ENCODE measurements at regions not wholly inside any gene's neighbourhood (a gene's known extent, or its start where the extent isn't known, plus 50 kb on each side); places are given as distances from the start of the nearest gene placed in this dataset.

DNA sequence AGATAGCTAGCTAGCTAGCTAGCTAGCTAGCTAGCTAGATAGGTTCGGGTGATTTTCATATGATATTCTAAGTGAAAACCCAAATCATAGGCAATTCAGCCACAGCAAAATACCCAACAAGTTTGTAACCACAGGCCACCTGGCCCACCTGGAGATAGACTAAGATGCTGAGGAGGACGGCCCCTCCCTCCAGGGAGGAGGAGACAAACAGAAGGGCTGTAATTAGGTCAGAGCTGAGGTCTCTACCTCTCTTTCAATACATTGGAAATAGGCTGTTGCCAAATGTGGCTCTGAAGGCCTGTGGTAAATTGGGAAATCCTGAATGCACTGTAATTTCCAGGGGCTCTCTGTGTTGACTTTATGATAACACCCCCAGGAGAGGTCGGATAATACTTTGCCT, 382.2 kb downstream of the FGF9 start:
- H3K4me2 ChIP-seq: no peak overlapping the region
- no peaks in the 10 kb centered on the region for H3K9me3 ChIP-seq
- CTCF ChIA-PET: no interaction called here
- H2AFZ ChIP-seq (ENCODE audit: low read depth): no peak overlapping the region
- no peak overlapping the region for H3K27ac ChIP-seq (ENCODE audit: low read depth in 2 of 2, low read length in 1 of 2)
- H3K9me2 ChIP-seq: no peaks in the 10 kb centered on the region
- H3K79me2 ChIP-seq (ENCODE audit: insufficient read depth): no peaks in the 10 kb centered on the region
- DNase-seq: no peak
- H3K4me1 ChIP-seq (ENCODE audit: control insufficient read depth in 1 of 2, insufficient read depth in 2 of 2, low read depth in 1 of 2, low read length in 1 of 2): no peaks in the 10 kb centered on the region
- 0% methylated on average over 3 of the region's 3 CpGs for WGBS (ENCODE audit: low lambda C conversion rate)
- no peaks in the 10 kb centered on the region for H3K36me3 ChIP-seq (replicated peaks in 1 of 2; ENCODE audit: control insufficient read depth in 1 of 2, insufficient read depth in 2 of 2, low read length in 1 of 2)
- H4K20me1 ChIP-seq (ENCODE audit: insufficient read depth): no peaks in the 10 kb centered on the region
- H3K9ac ChIP-seq: no peak overlapping the region
- TF ChIP-seq NFIC (IDR thresholded peaks at IDR 0.05; ENCODE audit: borderline replicate concordance) (no peak), FOXJ3 (CRISPR knock-in tag; IDR thresholded peaks at IDR 0.05) (no peak), TCF12 (IDR thresholded peaks at IDR 0.05) (no peak), RFX5 (IDR thresholded peaks at IDR 0.05; ENCODE audit: low read length) (no peak), MXI1 (IDR thresholded peaks at IDR 0.05; ENCODE audit: low read depth, low read length) (no peak), ELF1 (IDR thresholded peaks at IDR 0.05) (no peak), TAF1 (IDR thresholded peaks at IDR 0.05; ENCODE audit: borderline replicate concordance, low read depth, low read length) (no peak), MEF2A (IDR thresholded peaks at IDR 0.05; ENCODE audit: borderline replicate concordance, low read depth) (no peak), FOXM1 (IDR thresholded peaks at IDR 0.05; ENCODE audit: low read depth) (no peak), TEAD4 (IDR thresholded peaks at IDR 0.05; ENCODE audit: borderline replicate concordance, insufficient read depth) (no peak), EZH2phosphoT487 (IDR thresholded peaks at IDR 0.05; ENCODE audit: borderline replicate concordance, low read depth) (no peak)
- TF ChIP-seq, protein P1, sequence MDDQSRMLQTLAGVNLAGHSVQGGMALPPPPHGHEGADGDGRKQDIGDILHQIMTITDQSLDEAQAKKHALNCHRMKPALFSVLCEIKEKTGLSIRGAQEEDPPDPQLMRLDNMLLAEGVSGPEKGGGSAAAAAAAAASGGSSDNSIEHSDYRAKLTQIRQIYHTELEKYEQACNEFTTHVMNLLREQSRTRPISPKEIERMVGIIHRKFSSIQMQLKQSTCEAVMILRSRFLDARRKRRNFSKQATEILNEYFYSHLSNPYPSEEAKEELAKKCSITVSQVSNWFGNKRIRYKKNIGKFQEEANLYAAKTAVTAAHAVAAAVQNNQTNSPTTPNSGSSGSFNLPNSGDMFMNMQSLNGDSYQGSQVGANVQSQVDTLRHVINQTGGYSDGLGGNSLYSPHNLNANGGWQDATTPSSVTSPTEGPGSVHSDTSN (IDR thresholded peaks at IDR 0.05): no peak
- TF ChIP-seq, protein P2, sequence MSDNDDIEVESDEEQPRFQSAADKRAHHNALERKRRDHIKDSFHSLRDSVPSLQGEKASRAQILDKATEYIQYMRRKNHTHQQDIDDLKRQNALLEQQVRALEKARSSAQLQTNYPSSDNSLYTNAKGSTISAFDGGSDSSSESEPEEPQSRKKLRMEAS (IDR thresholded peaks at IDR 0.05; ENCODE audit: low read depth): no peak
- TF ChIP-seq, protein P3, sequence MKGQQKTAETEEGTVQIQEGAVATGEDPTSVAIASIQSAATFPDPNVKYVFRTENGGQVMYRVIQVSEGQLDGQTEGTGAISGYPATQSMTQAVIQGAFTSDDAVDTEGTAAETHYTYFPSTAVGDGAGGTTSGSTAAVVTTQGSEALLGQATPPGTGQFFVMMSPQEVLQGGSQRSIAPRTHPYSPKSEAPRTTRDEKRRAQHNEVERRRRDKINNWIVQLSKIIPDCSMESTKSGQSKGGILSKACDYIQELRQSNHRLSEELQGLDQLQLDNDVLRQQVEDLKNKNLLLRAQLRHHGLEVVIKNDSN (IDR thresholded peaks at IDR 0.05; ENCODE audit: borderline replicate concordance, low read depth): no peak
- POLR2A ChIA-PET: no interaction called here
- no peaks in the 10 kb centered on the region for H3K27me3 ChIP-seq (ENCODE audit: insufficient read depth)
- no peaks in the 10 kb centered on the region for H3F3A ChIP-seq (replicated peaks; ENCODE audit: insufficient read depth)
- H3K4me3 ChIP-seq (ENCODE audit: low read depth in 2 of 2, low read length in 1 of 2): no peak overlapping the region

DNA sequence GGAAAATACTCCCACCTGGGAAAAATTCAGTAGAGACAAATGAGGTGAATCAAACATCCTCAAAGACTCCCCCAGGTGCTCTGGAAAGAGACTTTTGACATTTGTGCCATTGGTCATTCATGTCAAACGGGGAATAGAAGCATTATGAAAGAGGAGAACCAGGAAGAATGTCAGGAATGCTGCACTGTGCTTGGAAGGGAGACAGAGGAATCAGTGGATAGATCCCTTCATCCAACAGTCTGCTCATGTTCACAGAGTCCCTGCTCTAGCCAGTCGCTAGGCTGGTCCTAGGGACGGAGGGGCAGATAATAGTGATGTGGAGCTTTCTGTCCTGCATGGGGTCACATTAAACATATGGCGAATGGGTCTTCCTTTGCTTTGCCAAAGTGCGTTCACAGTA, 384.4 kb downstream of the FGF9 start:
- Histone ChIP-seq H3K27me3 (ENCODE audit: insufficient read depth) (no peaks in the 10 kb centered on the region), H2AFZ (ENCODE audit: low read depth) (no peak overlapping the region), H3K4me2 (no peak overlapping the region), H3F3A (replicated peaks; ENCODE audit: insufficient read depth) (no peaks in the 10 kb centered on the region), H4K20me1 (ENCODE audit: insufficient read depth) (no peaks in the 10 kb centered on the region), H3K4me3 (ENCODE audit: low read depth in 2 of 2, low read length in 1 of 2) (no peak overlapping the region), H3K27ac (ENCODE audit: low read depth in 2 of 2, low read length in 1 of 2) (no peak overlapping the region), H3K4me1 (ENCODE audit: control insufficient read depth in 1 of 2, insufficient read depth in 2 of 2, low read depth in 1 of 2, low read length in 1 of 2) (no peaks in the 10 kb centered on the region), H3K9me2 (no peaks in the 10 kb centered on the region), H3K36me3 (replicated peaks in 1 of 2; ENCODE audit: control insufficient read depth in 1 of 2, insufficient read depth in 2 of 2, low read length in 1 of 2) (no peaks in the 10 kb centered on the region), H3K79me2 (ENCODE audit: insufficient read depth) (no peaks in the 10 kb centered on the region), H3K9ac (no peak overlapping the region), H3K9me3 (no peaks in the 10 kb centered on the region)
- no peak for DNase-seq
- CTCF ChIA-PET: no interaction called here
- 17% methylated on average over 5 of the region's 5 CpGs for WGBS (ENCODE audit: low lambda C conversion rate)
- TF ChIP-seq NFIC (IDR thresholded peaks at IDR 0.05; ENCODE audit: borderline replicate concordance) (no peak), TEAD4 (IDR thresholded peaks at IDR 0.05; ENCODE audit: borderline replicate concordance, insufficient read depth) (no peak), FOSL2 (IDR thresholded peaks at IDR 0.05; ENCODE audit: borderline replicate concordance, low read depth) (no peak), MEF2A (IDR thresholded peaks at IDR 0.05; ENCODE audit: borderline replicate concordance, low read depth) (no peak), SIN3A (IDR thresholded peaks at IDR 0.05; ENCODE audit: borderline replicate concordance, low read depth, low read length) (no peak), CHD2 (IDR thresholded peaks at IDR 0.05; ENCODE audit: low read length, partially characterized antibody) (no peak), POLR2AphosphoS5 (IDR thresholded peaks at IDR 0.05; ENCODE audit: low read depth, low read length) (no peak), EZH2phosphoT487 (IDR thresholded peaks at IDR 0.05; ENCODE audit: borderline replicate concordance, low read depth) (no peak), TAF1 (IDR thresholded peaks at IDR 0.05; ENCODE audit: borderline replicate concordance, low read depth, low read length) (no peak), RCOR1 (IDR thresholded peaks at IDR 0.05; ENCODE audit: low read length) (no peak), SMC3 (IDR thresholded peaks at IDR 0.05; ENCODE audit: low read depth, low read length) (no peak)
- TF ChIP-seq, protein P4, sequence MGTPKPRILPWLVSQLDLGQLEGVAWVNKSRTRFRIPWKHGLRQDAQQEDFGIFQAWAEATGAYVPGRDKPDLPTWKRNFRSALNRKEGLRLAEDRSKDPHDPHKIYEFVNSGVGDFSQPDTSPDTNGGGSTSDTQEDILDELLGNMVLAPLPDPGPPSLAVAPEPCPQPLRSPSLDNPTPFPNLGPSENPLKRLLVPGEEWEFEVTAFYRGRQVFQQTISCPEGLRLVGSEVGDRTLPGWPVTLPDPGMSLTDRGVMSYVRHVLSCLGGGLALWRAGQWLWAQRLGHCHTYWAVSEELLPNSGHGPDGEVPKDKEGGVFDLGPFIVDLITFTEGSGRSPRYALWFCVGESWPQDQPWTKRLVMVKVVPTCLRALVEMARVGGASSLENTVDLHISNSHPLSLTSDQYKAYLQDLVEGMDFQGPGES (IDR thresholded peaks at IDR 0.05; ENCODE audit: low read depth, low read length): no peak
- TF ChIP-seq, protein P2 (IDR thresholded peaks at IDR 0.05; ENCODE audit: low read depth): no peak
- TF ChIP-seq, protein P5, sequence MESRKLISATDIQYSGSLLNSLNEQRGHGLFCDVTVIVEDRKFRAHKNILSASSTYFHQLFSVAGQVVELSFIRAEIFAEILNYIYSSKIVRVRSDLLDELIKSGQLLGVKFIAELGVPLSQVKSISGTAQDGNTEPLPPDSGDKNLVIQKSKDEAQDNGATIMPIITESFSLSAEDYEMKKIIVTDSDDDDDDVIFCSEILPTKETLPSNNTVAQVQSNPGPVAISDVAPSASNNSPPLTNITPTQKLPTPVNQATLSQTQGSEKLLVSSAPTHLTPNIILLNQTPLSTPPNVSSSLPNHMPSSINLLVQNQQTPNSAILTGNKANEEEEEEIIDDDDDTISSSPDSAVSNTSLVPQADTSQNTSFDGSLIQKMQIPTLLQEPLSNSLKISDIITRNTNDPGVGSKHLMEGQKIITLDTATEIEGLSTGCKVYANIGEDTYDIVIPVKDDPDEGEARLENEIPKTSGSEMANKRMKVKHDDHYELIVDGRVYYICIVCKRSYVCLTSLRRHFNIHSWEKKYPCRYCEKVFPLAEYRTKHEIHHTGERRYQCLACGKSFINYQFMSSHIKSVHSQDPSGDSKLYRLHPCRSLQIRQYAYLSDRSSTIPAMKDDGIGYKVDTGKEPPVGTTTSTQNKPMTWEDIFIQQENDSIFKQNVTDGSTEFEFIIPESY (IDR thresholded peaks at IDR 0.05; ENCODE audit: borderline replicate concordance, low read depth): no peak
- TF ChIP-seq, protein P1 (IDR thresholded peaks at IDR 0.05): no peak
- POLR2A ChIA-PET: no interaction called here

Data from SK-N-SH (cell line).